Renal cortical epithelial cell (primary cell): ENCODE measurements at regions not wholly inside any gene's neighbourhood (a gene's known extent, or its start where the extent isn't known, plus 50 kb on each side); places are given as distances from the start of the nearest gene placed in this dataset.
A peak's percentile ranks its signal among the peaks of the same experiment; 100 is the strongest.

Experiments
- DNase-seq: peaks from one replicate; pipeline ENCODE4 v3.0.0-alpha.2; 2011; ENCODE audit warnings: low read depth

- no peak for DNase-seq
Observed at GRCh38 chrX:110430293-110431076, 71.8 kb downstream of the RTL9 start.

GRCh38 chrX:110432091-110432905, 73.7 kb downstream of the RTL9 start:
- no peak for DNase-seq

GRCh38 chrX:110432906-110433215, 74.2 kb downstream of the RTL9 start:
- DNase-seq: no peak

GRCh38 chrX:110435196-110435595, 76.5 kb downstream of the RTL9 start:
- DNase-seq: no peak

- no peak for DNase-seq
Observed at GRCh38 chrX:110436523-110436922, 77.9 kb downstream of the RTL9 start.

GRCh38 chrX:110437686-110438085, 79.0 kb downstream of the RTL9 start:
- DNase-seq: no peak

GRCh38 chrX:110440016-110440805, 81.6 kb downstream of the RTL9 start:
- DNase-seq: no peak

GRCh38 chrX:110442635-110443034, 84.0 kb downstream of the RTL9 start:
- DNase-seq: peak; percentile 46

GRCh38 chrX:110444996-110445395, 86.3 kb downstream of the RTL9 start:
- DNase-seq: no peak

GRCh38 chrX:110448459-110448858, 89.8 kb downstream of the RTL9 start:
- no peak for DNase-seq

- DNase-seq: no peak
Observed at GRCh38 chrX:110449312-110449711, 90.7 kb downstream of the RTL9 start.

- DNase-seq: peak; percentile 48
Observed at GRCh38 chrX:110450050-110450449, 91.4 kb downstream of the RTL9 start.

- DNase-seq: no peak
Observed at GRCh38 chrX:110454336-110454735, 95.7 kb downstream of the RTL9 start.

- no peak for DNase-seq
Observed at GRCh38 chrX:110462957-110463356, 104.3 kb downstream of the RTL9 start.

GRCh38 chrX:110466790-110467189, 108.1 kb downstream of the RTL9 start:
- no peak for DNase-seq

- no peak for DNase-seq
Observed at GRCh38 chrX:110472265-110472664, 113.6 kb downstream of the RTL9 start.

- no peak for DNase-seq
Observed at GRCh38 chrX:110477593-110478228, 119.1 kb downstream of the RTL9 start.

GRCh38 chrX:110491846-110492620, 133.4 kb downstream of the RTL9 start:
- no peak for DNase-seq

- DNase-seq: no peak
Observed at GRCh38 chrX:110504947-110505346, 146.3 kb downstream of the RTL9 start.

GRCh38 chrX:110509755-110510532, 151.3 kb downstream of the RTL9 start:
- peak; percentile 20 for DNase-seq
